HG03565 (cell line): ENCODE measurements at regions not wholly inside any gene's neighbourhood (a gene's known extent, or its start where the extent isn't known, plus 50 kb on each side); places are given as distances from the start of the nearest gene placed in this dataset.
"Not testable (repeated sequence)": the region's sequence is repeated elsewhere in the genome, so short reads cannot be mapped to it uniquely, and the experiment has no call there.

Experiments used
- ATAC-seq: cut with Tn5 transposase; IDR thresholded peaks from one replicate; pipeline ENCODE4 v1.9.1; 2021; ENCODE audit warnings: mild to moderate bottlenecking, moderate library complexity; ENCODE audit not compliant: unreplicated experiment

DNA sequence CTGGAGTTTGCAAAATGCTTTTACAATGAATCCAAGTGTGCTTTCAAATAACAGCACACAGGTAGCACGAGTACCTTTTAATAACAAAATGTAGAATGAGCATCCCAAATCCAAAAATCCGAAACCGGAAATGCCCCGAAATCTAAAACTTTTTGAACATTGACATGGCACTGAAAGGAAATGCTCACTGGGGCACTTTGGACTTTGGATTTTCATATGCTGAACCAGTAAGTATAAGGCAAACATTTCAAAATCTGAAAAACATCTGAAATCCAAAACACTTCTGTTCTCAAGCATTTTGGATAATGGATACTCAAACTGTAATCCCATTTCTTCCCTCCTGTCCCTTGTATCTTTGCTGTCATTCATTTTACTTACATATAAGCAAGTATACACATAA, 50.1 kb downstream of the GCNT4 start:
- ATAC-seq: no peak

DNA sequence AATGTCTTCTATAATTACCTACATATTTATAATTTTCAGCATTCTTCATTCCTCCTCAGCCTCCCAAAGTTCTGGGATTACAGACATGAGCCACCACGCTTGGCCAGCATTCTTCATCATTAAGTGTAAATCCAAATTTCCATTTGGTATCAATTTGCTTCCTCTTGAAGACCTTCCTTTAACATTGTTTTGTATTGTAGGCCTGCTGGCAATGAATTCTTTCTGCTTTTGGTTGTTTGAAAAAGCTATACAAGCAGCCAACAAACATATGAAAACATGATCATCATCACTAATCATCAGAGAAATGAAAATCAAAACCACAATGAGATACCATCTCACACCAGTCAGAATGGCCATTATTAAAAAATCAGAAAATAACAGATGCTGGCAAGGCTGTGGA, 56.4 kb downstream of the GCNT4 start:
- no peak for ATAC-seq

DNA sequence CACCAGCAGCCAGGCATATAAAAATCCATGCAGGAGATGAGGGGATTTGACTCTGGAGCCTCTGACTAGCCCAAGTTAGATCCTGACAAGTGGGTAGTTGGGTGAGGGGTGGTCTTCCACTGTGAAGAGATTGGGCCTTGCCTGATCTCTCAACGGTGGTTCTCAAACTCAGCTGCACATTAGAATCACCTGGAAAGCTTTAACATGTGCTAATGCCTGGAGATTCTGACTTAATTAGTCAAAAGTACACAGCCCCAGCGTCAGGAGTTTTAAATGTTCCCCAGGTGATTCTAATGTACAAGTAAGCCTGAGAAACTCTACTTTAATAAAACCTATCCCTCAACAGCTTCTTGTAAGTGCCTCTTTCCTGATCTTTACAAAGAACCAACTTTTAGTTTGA, 57.5 kb downstream of the GCNT4 start:
- ATAC-seq: no peak

DNA sequence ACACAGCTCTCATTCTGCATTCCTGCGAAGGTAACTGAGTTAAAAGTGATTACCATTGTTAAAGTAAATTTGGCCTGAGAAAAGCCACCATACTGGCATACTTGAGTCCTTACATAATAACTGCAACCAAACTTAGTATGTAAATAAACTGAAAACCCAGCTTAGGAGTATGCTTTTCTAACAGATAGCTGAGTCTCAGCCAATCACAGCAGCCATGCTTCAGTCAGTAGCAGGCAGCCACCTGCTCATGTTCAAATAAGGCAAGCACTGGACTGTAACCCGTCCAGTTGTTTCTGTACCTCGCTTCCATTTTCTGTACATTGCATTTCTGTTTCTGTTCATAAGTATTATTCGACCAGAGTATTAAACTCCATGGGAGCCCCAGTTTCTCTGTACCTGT, 58.6 kb downstream of the GCNT4 start:
- no peak for ATAC-seq

DNA sequence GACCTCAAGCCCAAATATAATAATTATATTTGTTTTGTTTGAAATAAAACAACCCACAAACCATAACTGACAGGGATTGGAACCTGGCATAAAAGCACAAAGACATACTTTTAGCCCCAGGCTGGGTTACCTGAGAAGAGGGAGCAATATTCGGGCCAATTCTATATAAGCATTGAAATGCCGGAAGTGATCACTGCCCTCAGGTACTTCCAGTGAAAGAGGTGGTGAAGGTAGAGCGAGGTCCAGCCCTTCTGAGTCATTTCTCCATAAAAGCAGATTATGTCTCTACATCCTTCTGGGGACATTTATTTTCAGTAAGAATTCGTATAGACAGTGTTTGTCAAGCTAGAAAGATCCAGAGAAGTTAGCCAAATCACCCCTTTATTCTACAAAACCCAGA, 59.6 kb downstream of the GCNT4 start:
- ATAC-seq: no peak

DNA sequence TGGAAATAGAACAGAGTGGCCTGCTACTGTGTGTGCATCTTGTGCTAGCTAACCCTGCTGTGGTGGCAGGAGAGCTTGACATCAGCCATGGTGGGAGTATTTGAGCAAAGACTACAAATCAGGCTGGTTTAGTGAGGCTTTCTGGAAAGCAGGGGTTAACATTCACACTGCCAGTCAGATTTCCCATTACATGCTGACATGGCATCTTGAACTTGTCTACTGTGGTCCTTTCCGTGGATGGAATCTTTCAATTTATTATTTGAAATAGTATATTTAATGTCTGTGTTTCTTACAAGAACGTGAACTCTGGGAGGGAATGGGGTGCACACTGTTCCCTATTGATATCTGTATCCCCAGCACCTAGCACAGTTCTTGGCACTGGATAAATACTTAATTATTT, 60.8 kb downstream of the GCNT4 start:
- ATAC-seq: no peak

DNA sequence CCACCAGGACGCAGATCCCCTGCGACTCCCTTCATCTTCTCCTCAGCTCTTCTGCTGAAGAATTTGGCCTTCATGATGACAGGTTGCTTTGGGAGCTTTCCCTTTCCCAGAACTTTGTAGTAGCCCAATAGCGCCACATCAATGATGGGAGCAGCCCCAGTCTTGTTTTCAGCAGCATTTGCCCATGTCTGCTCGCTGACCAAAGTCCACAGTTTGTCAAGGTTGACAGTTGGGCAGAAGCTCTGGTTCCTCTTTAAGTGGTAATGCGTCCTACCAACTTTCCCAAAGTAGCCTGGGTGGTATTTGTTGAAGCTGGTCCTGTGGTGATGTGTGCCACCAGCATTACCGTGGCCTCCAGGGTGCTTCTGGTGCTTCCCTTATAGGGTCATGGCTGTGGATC, 62.2 kb downstream of the GCNT4 start:
- no peak for ATAC-seq

DNA sequence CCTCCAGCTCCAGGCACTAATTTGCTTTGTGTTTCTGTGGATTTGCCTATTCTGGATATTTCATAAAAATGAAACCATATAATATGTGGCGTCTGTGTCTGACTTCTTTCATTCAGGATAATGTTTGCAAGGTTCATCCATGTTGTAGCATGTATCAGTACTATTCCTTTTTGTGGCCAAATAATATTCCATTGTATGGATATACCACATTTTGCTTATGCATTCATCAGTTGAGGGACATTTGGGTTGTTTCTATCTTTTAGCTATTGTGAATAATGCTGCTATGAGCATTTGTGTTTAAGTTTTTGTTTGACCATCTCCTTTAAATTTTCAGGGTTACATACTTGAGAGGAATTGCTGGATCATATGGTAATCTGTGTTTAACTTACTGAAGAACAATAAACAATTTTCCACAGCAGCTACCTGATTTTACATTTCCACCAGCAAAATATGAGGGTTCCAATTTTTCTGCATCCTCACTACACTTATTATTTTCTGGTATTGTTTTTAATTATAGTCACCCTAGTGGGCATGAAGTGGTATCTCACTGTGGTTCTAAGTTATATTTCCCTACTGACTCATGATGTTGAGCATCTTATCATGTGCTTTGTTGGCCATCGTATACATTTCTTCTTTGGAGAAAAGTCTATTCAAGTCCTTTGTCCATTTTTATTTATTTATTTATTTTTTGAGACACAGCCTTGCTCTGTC, 63.9 kb downstream of the GCNT4 start:
- ATAC-seq: no peak

DNA sequence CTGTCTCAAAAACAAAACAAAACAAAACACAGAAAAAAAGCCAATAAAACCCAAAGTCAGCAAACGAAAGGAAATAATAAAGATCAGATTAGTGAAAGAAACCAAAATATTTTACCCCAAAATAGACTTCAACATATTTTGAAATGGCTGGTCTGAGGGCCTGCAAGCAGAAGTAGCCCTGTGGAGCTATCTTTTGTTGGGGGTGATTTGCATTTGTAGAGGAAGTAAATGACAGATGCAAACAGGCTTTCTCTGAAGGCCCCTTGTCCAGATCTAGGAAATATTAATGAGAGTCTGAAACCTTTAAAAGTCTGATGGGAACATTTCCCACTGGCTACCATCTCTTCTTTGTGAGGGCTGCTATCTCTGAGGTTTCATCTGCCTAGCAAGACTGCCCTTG, 74.0 kb downstream of the GCNT4 start:
- ATAC-seq: no peak

DNA sequence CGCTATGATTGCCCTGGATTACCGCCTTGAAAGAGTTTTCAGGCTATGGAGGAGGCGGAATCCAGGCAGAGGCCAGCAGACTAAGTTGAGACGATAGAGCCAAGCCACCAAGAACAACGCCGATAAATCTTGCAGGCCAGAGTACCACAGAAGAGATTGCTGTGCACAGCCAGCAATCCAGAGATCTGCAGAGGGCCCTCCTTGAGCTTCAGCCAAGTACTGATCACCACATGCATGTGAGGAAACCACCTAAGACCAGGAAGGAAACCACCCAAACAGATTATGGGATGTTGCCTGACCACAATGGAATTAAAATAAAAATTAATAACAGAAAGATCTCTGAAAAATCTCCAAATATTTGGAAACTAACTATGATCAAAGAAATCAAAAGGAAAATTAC, 74.9 kb downstream of the GCNT4 start:
- ATAC-seq: no peak

DNA sequence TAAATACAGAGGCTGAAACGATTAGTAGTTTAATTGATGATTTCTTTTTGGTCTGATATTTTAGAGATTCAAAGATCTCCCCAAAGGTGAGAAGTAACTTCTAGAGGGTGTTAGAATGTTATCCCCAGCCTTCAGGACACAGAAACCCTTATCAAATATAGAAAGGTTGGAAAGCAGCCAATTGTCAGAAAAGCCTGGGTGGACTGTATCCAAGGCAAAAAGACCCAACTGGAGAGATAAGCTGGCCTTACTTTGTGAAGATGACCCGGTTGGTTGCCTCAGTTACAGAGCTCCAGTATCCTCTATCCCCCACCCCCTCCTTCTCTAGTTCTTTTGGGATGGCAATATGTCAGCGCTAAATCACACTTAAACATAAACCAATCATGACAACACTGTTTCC, 75.7 kb downstream of the GCNT4 start:
- ATAC-seq: no peak

DNA sequence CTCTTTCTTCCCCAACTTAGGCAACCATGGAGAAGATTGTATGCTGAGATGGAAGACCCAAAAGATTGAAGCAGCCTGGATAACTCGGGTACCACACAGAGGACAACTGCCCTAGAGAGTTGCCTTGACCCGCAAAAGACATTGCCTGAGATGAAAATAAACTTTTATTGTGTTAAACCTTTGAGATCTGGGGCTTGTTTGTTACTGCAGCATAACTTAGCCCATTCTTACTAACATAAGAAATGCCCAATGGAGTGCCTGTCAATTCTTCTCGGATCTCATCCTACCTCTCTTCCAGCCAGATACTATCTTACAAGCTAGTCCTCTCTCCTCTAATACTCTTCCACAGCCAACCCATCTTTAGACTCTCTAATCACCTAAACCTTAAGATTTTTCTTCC, 76.8 kb downstream of the GCNT4 start:
- ATAC-seq: no peak

DNA sequence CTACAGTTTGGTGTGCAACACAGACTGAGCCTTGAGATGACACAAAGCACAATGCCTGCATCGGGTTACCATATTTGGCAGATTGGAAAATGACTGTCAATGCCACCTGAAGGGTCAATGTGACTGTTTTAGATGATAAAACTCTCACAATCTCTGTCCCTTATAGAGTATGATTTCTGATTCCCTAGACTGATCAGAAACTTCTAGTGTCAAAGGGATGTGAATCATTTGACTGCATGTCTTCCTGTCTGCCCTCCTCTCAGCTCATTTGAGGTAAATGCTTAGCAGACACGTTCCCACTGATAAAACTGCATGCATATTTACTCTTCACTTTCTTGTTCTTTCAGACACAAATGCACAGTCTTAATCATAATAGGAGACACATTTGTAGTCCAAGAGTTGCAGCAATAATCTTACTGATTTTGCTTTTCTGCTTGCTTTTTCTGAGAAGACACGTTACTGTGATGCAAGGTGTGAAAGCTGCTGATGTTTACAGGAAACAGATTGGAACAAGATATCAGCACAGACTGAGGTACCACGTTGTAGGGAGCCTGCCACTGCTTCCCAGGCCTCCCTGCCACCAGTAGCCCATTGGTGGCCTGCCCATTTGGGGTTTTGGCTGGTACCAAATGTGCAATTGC, 77.8 kb downstream of the GCNT4 start:
- ATAC-seq: no peak

DNA sequence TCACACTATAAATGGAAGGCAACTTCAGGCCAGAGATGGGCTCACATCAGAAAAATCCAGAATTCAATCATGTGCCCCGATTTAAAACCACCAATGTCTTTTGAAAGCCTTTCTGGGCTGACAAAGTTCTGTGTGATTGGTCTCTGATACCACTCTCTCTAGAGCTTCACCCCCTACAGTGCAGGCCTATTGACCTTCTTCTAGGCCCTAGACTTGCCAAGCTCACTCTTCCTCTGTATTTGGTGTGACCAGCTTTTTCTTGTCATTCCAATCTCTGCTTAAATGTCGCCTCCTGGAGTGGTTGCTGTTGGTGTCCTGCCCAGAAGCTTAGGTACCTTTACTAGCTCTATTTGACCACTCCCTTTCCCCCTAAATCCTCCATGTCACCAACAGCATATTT, 78.7 kb downstream of the GCNT4 start:
- ATAC-seq: no peak

DNA sequence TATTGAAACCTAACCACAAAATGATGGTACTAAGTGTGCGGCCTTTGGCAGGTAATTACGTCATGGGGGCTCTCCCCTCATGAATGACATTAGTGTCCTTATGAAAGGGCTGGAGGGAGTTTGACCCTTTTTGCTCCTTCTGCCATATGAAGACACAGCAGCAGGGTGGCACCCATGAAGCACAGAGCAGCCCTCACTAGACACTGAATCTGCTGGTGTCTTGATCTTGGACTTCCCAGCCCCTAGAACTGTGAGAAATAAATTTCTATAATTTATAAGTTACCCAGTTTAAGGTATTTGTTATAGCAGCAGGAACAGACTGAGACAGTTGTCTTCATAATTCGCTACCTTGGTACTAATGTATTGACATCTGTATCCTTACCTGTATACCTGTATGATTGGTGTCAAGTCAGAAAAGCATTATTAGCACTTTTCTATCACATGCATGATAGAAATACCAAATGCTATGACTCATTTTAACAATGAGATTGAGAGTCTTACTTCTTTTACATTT, 80.4 kb downstream of the GCNT4 start:
- ATAC-seq: no peak

DNA sequence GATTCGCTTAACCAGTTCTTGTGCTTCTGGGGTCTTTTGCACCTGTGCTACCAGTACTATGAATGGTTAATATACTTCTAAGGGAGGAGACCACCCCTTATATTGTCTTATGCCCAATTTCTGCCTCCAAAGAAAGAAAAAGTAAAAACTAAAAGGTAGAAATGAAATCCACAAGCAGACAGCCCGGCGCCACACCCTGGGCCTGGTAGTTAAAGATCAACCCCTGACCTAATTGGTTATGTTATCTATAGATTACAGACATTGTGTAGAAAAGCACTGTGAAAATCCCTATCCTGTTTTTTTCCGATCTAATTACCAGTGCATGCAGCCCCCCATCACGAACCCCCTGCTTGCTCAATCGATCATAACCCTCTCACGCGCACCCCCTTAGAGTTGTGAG, 81.5 kb downstream of the GCNT4 start:
- ATAC-seq: not testable (repeated sequence)

DNA sequence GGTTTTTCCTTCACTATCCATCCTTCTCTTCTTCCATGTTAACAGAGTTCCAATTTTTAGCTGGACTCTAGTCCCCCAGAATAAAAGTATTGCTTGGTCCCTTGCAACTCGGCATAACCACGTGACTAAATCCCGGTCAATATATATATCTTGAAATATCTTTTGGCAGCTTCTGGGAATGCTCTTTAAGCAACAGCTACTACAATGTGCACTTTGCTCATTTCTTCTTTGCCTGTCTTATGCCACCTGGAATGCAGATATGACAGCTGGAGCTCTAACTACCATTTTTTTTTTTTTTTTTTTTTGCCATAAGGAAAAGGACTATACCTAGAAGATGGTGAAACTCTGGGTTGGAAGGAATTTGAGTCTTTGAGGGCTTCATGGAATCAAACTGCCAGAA, 82.6 kb downstream of the GCNT4 start:
- ATAC-seq: no peak

DNA sequence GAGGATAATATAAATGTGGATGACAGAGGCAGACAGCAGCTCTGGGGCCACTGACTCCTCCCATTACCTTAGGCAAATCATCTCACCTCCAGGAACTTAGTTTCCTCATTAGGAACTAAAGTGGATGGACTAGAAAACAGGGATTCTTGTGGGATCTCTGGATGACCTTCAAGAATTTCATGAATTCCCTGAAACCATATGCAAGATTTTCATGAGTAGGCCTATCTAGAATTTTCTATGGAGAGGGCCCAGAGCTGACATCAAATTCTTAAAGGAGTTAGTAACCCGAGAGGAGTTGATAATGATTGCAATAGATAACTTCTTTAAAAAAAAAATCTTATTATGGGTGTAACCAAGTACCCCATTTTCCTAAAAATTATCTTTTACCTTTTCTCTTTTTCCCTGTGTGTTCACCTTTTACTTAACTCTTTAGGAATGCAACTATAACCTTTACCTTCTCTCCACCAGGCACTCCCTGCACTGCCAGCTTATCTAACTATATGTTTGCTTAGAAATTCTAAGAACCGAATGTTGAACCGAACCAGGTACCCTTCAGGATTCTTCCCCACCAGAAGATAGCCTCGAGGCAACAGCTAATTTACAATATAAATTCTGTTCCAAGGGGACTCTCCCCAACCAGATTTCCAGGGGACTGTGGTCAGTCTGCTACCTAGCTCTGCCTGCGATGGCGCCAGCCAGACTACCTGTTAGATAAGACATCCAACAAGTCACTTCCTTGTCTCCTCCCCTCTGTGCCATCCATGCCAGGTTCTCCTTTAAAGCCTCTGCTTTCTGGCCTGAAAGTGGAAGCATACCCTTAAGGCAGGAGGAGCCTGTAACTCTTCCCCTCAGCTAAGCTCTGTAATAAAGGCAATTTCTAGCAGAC, 86.0 kb downstream of the GCNT4 start:
- ATAC-seq: no peak

DNA sequence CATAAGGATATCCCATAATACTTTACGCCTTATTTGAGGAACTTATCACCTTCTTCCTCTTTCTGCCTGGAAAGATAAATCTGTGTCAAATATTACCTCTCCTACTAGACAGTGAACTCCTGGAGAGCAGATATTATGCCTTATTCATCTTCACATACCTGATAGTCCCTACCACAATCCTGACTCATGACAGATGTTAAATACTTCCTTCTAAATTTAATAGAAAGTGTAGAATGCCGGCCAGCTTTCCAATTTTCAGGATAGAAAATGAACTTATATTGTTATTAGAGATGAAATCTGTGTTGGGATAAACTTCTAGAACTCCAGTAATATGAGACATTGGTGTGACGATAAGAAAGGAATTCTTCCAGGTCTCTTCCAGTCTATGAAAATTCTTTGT, 89.0 kb downstream of the GCNT4 start:
- ATAC-seq: no peak

DNA sequence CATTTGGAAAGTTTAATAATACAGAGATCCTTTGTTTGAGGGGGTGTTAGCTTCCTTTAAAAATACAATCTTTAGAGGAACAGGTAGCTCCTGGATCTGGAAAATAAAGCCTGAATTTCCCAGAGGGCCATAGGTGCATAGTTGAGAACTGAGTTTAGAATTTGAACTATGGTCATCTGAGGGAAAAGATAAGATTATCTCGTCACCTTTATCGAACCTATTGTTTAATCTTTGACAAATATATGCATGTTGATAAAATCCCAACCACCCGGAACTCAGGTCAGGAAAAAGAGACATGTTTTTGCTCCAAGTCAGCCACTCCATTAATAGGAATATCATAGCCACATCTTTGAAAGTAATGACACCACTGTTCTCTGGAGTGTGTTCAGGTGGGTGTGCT, 91.7 kb upstream of the FAM169A start:
- ATAC-seq: no peak

DNA sequence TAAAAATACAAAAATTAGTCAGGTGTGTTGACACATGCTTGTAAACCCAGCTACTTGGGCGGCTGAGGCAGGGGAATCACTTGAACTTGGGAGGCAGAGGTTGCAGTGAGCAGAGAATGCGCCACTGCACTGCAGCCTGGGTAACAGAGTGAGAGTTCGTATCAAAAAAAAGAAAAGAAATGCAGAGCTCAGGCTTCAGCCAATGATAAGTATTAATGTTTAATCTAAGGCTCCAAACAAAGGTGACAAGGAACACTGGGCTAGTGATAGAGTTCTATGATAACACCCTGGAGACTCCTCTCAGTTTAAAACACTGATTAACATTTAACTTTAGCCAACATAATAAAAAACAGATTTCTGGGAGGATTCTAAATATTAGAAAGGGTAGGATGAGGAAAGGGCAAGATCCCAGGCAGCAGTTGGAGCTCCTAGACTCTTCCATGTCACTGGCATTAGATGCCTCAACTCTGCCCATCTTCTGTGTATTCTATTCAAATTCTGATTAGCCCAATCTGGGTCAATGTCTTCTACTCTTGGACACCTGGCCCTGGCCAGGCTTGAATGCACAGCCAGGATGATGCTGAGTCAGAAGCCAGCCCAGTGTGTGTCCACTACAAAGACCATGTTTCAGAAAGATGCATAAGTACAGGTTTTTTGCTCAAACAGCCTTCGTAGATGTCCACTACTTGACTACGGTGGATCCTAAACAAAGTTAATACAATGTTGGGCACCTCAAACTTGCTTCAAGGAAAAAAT, 91.0 kb upstream of the FAM169A start:
- no peak for ATAC-seq
